ENCODE measurements at regions not wholly inside any gene's neighbourhood (a gene's known extent, or its start where the extent isn't known, plus 50 kb on each side); places are given as distances from the start of the nearest gene placed in this dataset.
A peak's percentile ranks its signal among the peaks of the same experiment; 100 is the strongest.

- TF ChIP-seq ZNF556 (CRISPR knock-in tag; IDR thresholded peaks at IDR 0.05; ENCODE audit: borderline replicate concordance) = no peak
- no peak for TF ChIP-seq PHB2 (IDR thresholded peaks at IDR 0.05; ENCODE audit: partially characterized antibody)
Observed at GRCh38 chr20:5265662-5265985, 51.1 kb downstream of the PROKR2 start (continued).

GRCh38 chr20:5264807-5265661 is 51.7 kb downstream of the PROKR2 start:
- no peak for FAIRE-seq
- no peak overlapping the region for H3K27ac ChIP-seq (ENCODE audit: extremely low read length, insufficient read depth, low read length)
- no peaks in the 10 kb centered on the region for H3K9me3 ChIP-seq (ENCODE audit: low read length)
- TF ChIP-seq HOMEZ (CRISPR knock-in tag; IDR thresholded peaks at IDR 0.05; ENCODE audit: low read depth) (no peak), KMT2A (CRISPR knock-in tag; IDR thresholded peaks at IDR 0.05) (no peak), ISL2 (CRISPR knock-in tag; IDR thresholded peaks at IDR 0.05) (no peak), MAZ (IDR thresholded peaks at IDR 0.05; ENCODE audit: borderline replicate concordance, low read depth, low read length) (no peak), MAZ (CRISPR knock-in tag; IDR thresholded peaks at IDR 0.05; ENCODE audit: low read depth) (no peak), MXI1 (IDR thresholded peaks at IDR 0.05; ENCODE audit: borderline replicate concordance, low read depth, low read length) (0 out of 3 replicates have a peak, but pooled peaks have one; percentile 12), ZNF282 (IDR thresholded peaks at IDR 0.05; ENCODE audit: partially characterized antibody) (no peak)
- TF ChIP-seq, protein P1, sequence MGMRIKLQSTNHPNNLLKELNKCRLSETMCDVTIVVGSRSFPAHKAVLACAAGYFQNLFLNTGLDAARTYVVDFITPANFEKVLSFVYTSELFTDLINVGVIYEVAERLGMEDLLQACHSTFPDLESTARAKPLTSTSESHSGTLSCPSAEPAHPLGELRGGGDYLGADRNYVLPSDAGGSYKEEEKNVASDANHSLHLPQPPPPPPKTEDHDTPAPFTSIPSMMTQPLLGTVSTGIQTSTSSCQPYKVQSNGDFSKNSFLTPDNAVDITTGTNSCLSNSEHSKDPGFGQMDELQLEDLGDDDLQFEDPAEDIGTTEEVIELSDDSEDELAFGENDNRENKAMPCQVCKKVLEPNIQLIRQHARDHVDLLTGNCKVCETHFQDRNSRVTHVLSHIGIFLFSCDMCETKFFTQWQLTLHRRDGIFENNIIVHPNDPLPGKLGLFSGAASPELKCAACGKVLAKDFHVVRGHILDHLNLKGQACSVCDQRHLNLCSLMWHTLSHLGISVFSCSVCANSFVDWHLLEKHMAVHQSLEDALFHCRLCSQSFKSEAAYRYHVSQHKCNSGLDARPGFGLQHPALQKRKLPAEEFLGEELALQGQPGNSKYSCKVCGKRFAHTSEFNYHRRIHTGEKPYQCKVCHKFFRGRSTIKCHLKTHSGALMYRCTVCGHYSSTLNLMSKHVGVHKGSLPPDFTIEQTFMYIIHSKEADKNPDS (CRISPR knock-in tag; IDR thresholded peaks at IDR 0.05) = no peak
- 7% methylated on average over 11 of the region's 11 CpGs for WGBS (ENCODE audit: low lambda C conversion rate)
- H3K36me3 ChIP-seq (replicated peaks in 1 of 2; ENCODE audit: control insufficient read depth in 1 of 2, insufficient read depth in 2 of 2, low read length in 2 of 2) = no peaks in the 10 kb centered on the region
- ChIA-PET POLR2A (no interaction called here), CTCF (ENCODE audit: low intra/inter-chr PET ratio, low total read pairs) (no interaction called here)
- H3K79me2 ChIP-seq (ENCODE audit: insufficient read depth, low read length) = no peaks in the 10 kb centered on the region
- no TSS peak for BruUV-seq (replicated peaks)
- no peak for DNase-seq (ENCODE audit: low spot score)
- no peak overlapping the region for H3K9ac ChIP-seq (ENCODE audit: insufficient read depth, low read depth, low read length)
- H3K4me3 ChIP-seq (replicated peaks in 1 of 3; ENCODE audit: insufficient read depth in 1 of 3, low read depth in 2 of 3, low read length in 3 of 3) = no peak overlapping the region
- no peak overlapping the region for H2AFZ ChIP-seq (ENCODE audit: low read length)
- no peaks in the 10 kb centered on the region for H3K4me1 ChIP-seq (ENCODE audit: insufficient read depth, low read length)
- ATAC-seq = peak; percentile 56
- intact Hi-C loops (cut with micrococcal nuclease; ENCODE audit: unreplicated experiment) (no loop called here), in situ Hi-C loops (cut with HindIII; ENCODE audit: extremely low pct_ligation_motif_present, low pct_unique_long_range_greater_than_20kb) (no loop called here)
- peaks cover 6 to 35% of the 10 kb centered on the region in 2 experiments; a peak in 3 of 5 replicates for H3K27me3 ChIP-seq (ENCODE audit: control insufficient read depth in 1 of 2, insufficient read depth in 2 of 2, low read length in 2 of 2)
- no peaks in the 10 kb centered on the region for H4K20me1 ChIP-seq (ENCODE audit: insufficient read depth, low read length)
- no peak overlapping the region for H3K4me2 ChIP-seq (ENCODE audit: low read depth, low read length)
